Dendritic cell treated with granulocyte-macrophage colony-stimulating factor and Interleukin-4, amounts not matched to agents 40 ng/mL and 50 ng/mL, for 4 days (primary cell): ENCODE measurements at regions not wholly inside any gene's neighbourhood (a gene's known extent, or its start where the extent isn't known, plus 50 kb on each side); places are given as distances from the start of the nearest gene placed in this dataset.
A peak's percentile ranks its signal among the peaks of the same experiment; 100 is the strongest.

Source experiments
- H3K27ac Mint-ChIP-seq: one replicate; pipeline ENCODE4 v1.8.0; 2022; ENCODE audit warnings: mild to moderate bottlenecking, mixed read lengths
- H3K27me3 Mint-ChIP-seq: one replicate; pipeline ENCODE4 v1.8.0; 2022; ENCODE audit warnings: mild to moderate bottlenecking, mixed read lengths
- H3K36me3 Mint-ChIP-seq: one replicate; pipeline ENCODE4 v1.8.0; 2022; ENCODE audit warnings: low read depth, mixed read lengths
- H3K4me1 Mint-ChIP-seq: one replicate; pipeline ENCODE4 v1.8.0; 2022; ENCODE audit warnings: low read depth, mixed read lengths
- H3K4me3 Mint-ChIP-seq: one replicate; pipeline ENCODE4 v1.8.0; 2022; ENCODE audit warnings: mild to moderate bottlenecking, moderate library complexity, mixed read lengths
- H3K9me3 Mint-ChIP-seq: one replicate; pipeline ENCODE4 v1.8.0; 2022; ENCODE audit warnings: mixed read lengths
- intact Hi-C: fragments of 100-400 bp; cut with micrococcal nuclease; formaldehyde crosslinking; loops from one replicate; pipeline ENCODE4 v1.15.0; 2022

- Mint-ChIP-seq H3K36me3 (no peaks in the 10 kb centered on the region), H3K9me3 (no peaks in the 10 kb centered on the region), H3K27ac (no peak overlapping the region), H3K4me1 (peaks cover 27% of the 10 kb centered on the region), H3K4me3 (no peak overlapping the region), H3K27me3 (peaks cover 54% of the 10 kb centered on the region)
- intact Hi-C loops = no loop called here
These were observed 261.7 kb downstream of the PARN start for GRCh38 chr16:14368399-14368798.

GRCh38 chr16:14366974-14367707 is 262.9 kb downstream of the PARN start:
- Mint-ChIP-seq H3K4me3 (no peak overlapping the region), H3K9me3 (no peaks in the 10 kb centered on the region), H3K27me3 (peaks cover 63% of the 10 kb centered on the region), H3K27ac (no peak overlapping the region), H3K4me1 (peaks cover 33% of the 10 kb centered on the region), H3K36me3 (no peaks in the 10 kb centered on the region)
- intact Hi-C loops = no loop called here

- peaks cover 33% of the 10 kb centered on the region for H3K4me1 Mint-ChIP-seq
- H3K27ac Mint-ChIP-seq = no peak overlapping the region
- no peak overlapping the region for H3K4me3 Mint-ChIP-seq
- no peaks in the 10 kb centered on the region for H3K36me3 Mint-ChIP-seq
- intact Hi-C loops = no loop called here
- no peaks in the 10 kb centered on the region for H3K9me3 Mint-ChIP-seq
- peaks cover 68% of the 10 kb centered on the region for H3K27me3 Mint-ChIP-seq
These were observed 263.6 kb downstream of the PARN start for GRCh38 chr16:14366447-14366846.

GRCh38 chr16:14365200-14365851 is 264.7 kb downstream of the PARN start:
- H3K36me3 Mint-ChIP-seq = no peaks in the 10 kb centered on the region
- H3K27me3 Mint-ChIP-seq = peaks cover 73% of the 10 kb centered on the region
- H3K4me1 Mint-ChIP-seq = peaks cover 29% of the 10 kb centered on the region
- H3K27ac Mint-ChIP-seq = no peak overlapping the region
- intact Hi-C loops = no loop called here
- no peak overlapping the region for H3K4me3 Mint-ChIP-seq
- H3K9me3 Mint-ChIP-seq = no peaks in the 10 kb centered on the region

GRCh38 chr16:14364386-14365199 is 265.5 kb downstream of the PARN start:
- H3K27ac Mint-ChIP-seq = no peak overlapping the region
- H3K36me3 Mint-ChIP-seq = no peaks in the 10 kb centered on the region
- peaks cover 23% of the 10 kb centered on the region for H3K4me1 Mint-ChIP-seq
- H3K9me3 Mint-ChIP-seq = no peaks in the 10 kb centered on the region
- H3K27me3 Mint-ChIP-seq = peaks cover 72% of the 10 kb centered on the region
- intact Hi-C loops = no loop called here
- no peak overlapping the region for H3K4me3 Mint-ChIP-seq

- intact Hi-C loops = no loop called here
- Mint-ChIP-seq H3K4me3 (no peak overlapping the region), H3K4me1 (peaks cover 26% of the 10 kb centered on the region), H3K27ac (no peak overlapping the region), H3K36me3 (no peaks in the 10 kb centered on the region), H3K27me3 (peaks cover 73% of the 10 kb centered on the region), H3K9me3 (no peaks in the 10 kb centered on the region)
These were observed 266.0 kb downstream of the PARN start for GRCh38 chr16:14364112-14364385.

- peaks cover 37% of the 10 kb centered on the region for H3K4me1 Mint-ChIP-seq
- H3K4me3 Mint-ChIP-seq = no peak overlapping the region
- peaks cover 79% of the 10 kb centered on the region for H3K27me3 Mint-ChIP-seq
- H3K9me3 Mint-ChIP-seq = no peaks in the 10 kb centered on the region
- intact Hi-C loops = no loop called here
- no peaks in the 10 kb centered on the region for H3K36me3 Mint-ChIP-seq
- H3K27ac Mint-ChIP-seq = no peak overlapping the region
These were observed 267.2 kb downstream of the PARN start for GRCh38 chr16:14362774-14363371.

GRCh38 chr16:14360326-14361037 is 269.6 kb downstream of the PARN start:
- peaks cover 41% of the 10 kb centered on the region for H3K4me1 Mint-ChIP-seq
- H3K27me3 Mint-ChIP-seq = peaks cover 81% of the 10 kb centered on the region
- H3K36me3 Mint-ChIP-seq = no peaks in the 10 kb centered on the region
- no peak overlapping the region for H3K4me3 Mint-ChIP-seq
- intact Hi-C loops = no loop called here
- no peak overlapping the region for H3K27ac Mint-ChIP-seq
- no peaks in the 10 kb centered on the region for H3K9me3 Mint-ChIP-seq

GRCh38 chr16:14358697-14359305 is 271.3 kb downstream of the PARN start:
- Mint-ChIP-seq H3K9me3 (no peaks in the 10 kb centered on the region), H3K27ac (no peak overlapping the region)
- intact Hi-C loops = no loop called here

GRCh38 chr16:14357328-14357727 is 272.7 kb downstream of the PARN start:
- no peaks in the 10 kb centered on the region for H3K9me3 Mint-ChIP-seq
- no peak overlapping the region for H3K4me3 Mint-ChIP-seq
- no peaks in the 10 kb centered on the region for H3K36me3 Mint-ChIP-seq
- peaks cover 31% of the 10 kb centered on the region for H3K4me1 Mint-ChIP-seq
- H3K27ac Mint-ChIP-seq = no peak overlapping the region
- intact Hi-C loops = no loop called here
- H3K27me3 Mint-ChIP-seq = peaks cover 57% of the 10 kb centered on the region

More at GRCh38 chr16:14358697-14359305, 271.3 kb downstream of the PARN start:
- Mint-ChIP-seq H3K4me3 (no peak overlapping the region), H3K36me3 (no peaks in the 10 kb centered on the region), H3K27me3 (peaks cover 68% of the 10 kb centered on the region), H3K4me1 (peaks cover 39% of the 10 kb centered on the region)

GRCh38 chr16:14356064-14356463 is 274.0 kb downstream of the PARN start:
- Mint-ChIP-seq H3K4me3 (no peak overlapping the region), H3K9me3 (no peaks in the 10 kb centered on the region), H3K4me1 (peaks cover 31% of the 10 kb centered on the region), H3K27ac (no peak overlapping the region), H3K27me3 (peaks cover 54% of the 10 kb centered on the region), H3K36me3 (no peaks in the 10 kb centered on the region)
- intact Hi-C loops = no loop called here

- intact Hi-C loops = loop anchor here (2.0 kb wide), 1 partner anchor 62 kb away; no protein-coding TSS in a partner anchor
- Mint-ChIP-seq H3K27ac (peak overlapping the region; percentile 13), H3K4me1 (peaks cover 31% of the 10 kb centered on the region), H3K4me3 (no peak overlapping the region), H3K27me3 (peaks cover 54% of the 10 kb centered on the region), H3K9me3 (no peaks in the 10 kb centered on the region), H3K36me3 (no peaks in the 10 kb centered on the region)
These were observed 275.3 kb downstream of the PARN start for GRCh38 chr16:14354561-14355351.

- Mint-ChIP-seq H3K4me3 (no peak overlapping the region), H3K9me3 (no peaks in the 10 kb centered on the region), H3K27ac (no peak overlapping the region), H3K36me3 (no peaks in the 10 kb centered on the region), H3K4me1 (peaks cover 18% of the 10 kb centered on the region), H3K27me3 (peaks cover 51% of the 10 kb centered on the region)
- intact Hi-C loops = no loop called here
These were observed 276.7 kb downstream of the PARN start for GRCh38 chr16:14353340-14353739.
